GM19240 (cell line): ENCODE measurements at regions not wholly inside any gene's neighbourhood (a gene's known extent, or its start where the extent isn't known, plus 50 kb on each side); places are given as distances from the start of the nearest gene placed in this dataset.
"Not testable (repeated sequence)": the region's sequence is repeated elsewhere in the genome, so short reads cannot be mapped to it uniquely, and the experiment has no call there.

Experiments
- DNase-seq: peaks from one replicate; pipeline ENCODE4 v3.0.0; 2011; ENCODE audit warnings: low spot score; ENCODE audit not compliant: insufficient read length

DNA sequence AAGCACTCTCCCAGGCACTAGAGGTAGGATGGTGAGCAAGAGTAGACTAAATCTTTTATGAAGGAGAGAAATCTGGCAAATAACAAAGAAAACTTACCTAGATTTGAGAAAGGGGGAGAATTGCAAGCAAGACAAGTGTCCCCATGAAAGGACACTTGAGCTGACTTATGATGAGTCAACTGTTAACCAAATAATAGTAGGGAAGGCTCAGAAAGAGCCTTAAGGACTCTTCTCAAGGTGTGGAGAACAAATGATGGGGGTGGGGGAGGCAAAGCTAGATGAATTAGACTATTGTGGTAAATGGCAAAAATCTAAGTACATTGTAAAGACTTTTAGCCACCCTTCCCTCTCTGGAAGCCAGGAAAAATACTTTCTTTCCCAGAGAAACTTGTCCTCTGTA is 77.6 kb upstream of the RASA1 start:
- DNase-seq: no peak

DNA sequence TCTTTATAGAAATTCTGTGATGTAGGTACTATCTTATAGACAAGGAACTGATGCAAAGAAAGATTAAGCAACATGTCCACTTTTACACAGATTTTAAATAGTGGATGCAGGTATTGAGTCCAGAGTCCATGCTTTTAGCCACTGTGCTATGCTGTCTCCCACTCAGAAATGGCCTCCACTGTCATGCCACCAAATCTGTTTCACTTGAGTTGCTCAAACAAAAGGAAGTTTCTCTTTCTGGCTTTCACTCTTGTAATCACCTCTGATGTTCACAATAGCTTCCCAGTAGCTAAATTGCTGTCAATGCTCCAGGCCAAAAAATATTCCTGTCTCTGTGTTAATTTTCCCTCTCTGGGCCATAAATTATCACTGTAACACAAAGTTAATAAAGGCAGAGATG is 77.0 kb upstream of the RASA1 start:
- DNase-seq: no peak

DNA sequence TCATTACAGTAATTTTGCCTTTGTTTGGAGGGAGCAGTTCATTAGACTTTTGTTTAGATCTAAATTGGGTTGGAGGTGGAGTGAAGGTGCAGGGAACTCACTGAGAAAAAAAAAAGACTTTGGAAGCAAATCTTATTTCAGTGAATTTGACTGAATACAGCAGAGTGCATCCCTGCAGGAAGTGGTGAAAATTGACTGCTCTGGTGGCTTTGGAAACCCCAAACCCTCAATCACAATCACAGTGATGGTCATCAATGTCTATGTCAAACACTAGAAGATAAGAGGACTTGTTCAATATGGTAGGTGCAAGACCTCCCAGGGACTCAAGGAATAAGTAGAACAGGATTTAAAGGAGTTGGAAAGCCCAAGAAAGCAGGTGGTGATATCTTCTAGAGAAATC is 76.0 kb upstream of the RASA1 start:
- no peak for DNase-seq

DNA sequence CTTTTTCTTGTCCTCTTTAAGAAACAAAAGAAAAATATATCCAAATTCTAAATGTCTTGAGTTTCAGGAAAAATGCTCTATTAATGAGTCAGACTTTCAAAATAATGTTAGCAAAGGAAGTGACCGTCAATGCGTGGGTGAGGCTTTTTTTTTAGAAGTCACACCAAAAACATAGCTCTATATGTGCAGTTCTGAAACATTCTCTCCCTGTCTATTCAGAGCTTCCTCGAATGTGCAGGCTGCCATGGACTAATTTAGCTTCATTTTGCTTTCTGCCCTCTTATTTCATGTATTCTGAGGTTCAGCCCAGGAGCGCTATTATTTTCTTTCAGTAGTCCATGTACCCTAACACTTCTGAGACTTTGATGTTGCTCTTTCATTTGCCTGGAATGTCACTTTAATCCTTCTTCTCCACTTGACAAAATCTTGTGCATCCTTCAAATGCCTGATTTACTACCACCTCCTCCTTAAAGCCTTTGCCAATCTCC is 72.5 kb upstream of the RASA1 start:
- DNase-seq: no peak

DNA sequence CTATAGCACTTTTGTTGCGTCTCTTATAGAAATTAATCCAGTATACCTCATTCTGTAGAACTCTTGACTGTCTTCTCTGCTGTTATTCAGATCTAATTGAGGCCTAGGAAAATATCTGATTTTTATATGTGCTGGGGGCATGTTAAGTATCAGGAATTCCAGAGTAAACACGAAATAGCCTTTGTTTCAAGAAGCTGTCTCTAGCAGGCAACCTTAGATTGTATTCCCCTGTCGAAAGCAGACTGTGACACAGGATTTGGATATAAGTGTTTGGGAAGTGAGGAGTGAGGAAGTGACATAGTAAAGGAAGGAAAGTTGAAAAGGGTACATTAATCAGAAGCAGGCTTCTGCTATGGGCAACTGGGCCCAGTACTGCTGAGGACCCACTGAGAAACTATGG is 72.1 kb upstream of the RASA1 start:
- no peak for DNase-seq

DNA sequence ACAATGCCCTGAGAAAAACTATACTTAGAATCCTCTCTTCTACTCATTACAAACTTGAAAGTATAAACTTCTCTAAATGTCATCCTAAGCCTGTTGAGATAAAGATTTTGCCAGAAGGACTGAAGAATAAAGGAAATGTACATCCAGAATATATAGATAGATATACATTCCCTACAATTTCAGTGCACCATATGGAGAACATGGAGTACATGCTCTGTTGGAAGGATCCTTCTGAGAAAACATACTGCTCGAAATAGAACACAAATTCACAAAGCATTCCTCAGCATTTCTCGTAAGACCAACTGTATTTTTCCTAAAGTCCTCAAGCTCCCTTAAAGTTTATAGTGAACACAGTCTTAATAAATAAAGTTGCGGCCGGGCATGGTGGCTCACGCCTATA is 69.7 kb upstream of the RASA1 start:
- no peak for DNase-seq

DNA sequence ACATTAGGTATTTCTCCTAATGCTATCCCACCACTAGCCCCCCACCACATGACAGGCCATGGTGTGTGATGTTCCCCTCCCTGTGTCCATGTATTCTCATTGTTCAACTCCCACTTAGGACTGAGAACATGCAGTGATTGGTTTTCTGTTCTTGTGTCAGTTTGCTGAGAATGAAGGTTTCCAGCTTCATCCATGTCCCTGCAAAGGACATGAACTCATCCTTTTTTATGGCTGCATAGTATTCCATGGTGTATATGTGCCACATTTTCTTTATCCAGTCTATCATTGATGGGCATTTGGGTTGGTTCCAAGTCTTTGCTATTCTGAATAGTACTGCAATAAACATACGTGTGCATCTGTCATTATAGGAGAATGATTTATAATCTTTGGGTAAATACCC is 68.4 kb upstream of the RASA1 start:
- DNase-seq: not testable (repeated sequence)

DNA sequence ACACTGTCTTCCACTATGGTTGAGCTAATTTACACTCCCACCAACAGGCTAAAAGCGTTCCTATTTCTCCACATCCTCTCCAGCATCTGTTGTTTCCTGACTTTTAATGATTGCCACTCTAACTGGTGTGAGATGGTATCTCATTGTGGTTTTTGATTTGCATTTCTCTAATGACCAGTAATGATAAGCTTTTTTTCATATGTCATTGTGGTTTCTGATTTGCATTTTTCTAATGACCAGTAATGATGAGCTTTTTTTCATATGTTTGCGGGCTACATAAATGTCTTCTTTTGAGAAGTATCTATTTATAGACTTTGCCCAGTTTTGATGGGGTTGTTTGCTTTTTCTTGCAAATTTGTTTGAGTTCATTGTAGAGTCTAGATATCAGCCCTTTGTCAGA is 68.0 kb upstream of the RASA1 start:
- not testable (repeated sequence) for DNase-seq

DNA sequence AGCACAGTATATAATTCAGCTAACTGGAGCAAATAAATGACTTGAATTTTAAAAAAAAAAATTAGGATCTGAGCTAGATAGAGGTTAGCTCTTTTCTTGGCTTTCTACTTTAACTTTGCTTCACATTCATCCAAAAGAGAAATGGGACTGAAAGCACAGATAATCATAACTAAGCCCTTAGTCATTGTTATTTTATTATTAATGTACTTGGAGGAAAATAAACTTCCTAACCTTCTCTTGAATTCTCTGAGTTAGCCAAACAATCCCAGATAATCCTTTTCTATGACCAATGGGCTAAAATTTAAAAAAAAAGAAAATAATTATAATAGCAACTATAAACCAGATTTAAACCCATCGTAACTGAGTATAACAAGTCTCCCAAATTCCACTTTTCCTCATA is 57.6 kb upstream of the RASA1 start:
- no peak for DNase-seq

DNA sequence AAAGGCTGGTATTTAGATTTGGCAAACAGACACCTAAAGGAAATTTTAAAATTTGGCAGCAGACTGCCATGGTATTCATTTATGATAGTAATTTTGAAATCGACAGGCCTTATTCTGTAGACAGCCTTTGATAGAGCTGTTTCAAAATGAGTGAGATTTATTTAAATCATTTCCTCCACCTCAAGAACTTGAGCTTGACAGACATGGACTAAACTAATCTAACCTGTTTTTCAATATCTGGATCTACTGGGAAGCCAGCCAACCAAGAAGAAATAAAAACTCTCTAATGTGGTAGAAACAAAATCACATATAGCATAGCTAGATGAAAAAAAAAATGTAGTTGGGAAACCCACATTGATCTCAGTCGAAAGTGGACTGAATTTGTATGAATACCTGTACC is 56.9 kb upstream of the RASA1 start:
- DNase-seq: no peak

DNA sequence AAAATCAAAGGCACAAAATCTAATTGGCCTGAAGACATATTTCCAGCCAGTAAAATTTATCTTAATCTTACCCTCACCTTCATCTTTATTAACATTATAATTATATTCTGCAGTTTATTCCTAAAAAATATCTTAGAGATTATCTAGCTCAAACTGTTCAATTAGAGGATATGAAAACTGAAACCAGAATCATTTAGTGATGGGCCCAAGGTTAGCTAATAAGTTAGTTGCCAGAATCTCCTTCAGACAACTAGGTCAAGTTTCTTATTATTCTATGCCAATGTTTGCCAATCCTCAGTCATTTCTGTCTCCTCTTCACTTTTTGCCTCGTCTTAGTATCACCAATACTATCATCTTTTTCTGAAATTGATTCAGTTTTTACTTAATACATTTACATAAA is 56.0 kb upstream of the RASA1 start:
- DNase-seq: no peak

DNA sequence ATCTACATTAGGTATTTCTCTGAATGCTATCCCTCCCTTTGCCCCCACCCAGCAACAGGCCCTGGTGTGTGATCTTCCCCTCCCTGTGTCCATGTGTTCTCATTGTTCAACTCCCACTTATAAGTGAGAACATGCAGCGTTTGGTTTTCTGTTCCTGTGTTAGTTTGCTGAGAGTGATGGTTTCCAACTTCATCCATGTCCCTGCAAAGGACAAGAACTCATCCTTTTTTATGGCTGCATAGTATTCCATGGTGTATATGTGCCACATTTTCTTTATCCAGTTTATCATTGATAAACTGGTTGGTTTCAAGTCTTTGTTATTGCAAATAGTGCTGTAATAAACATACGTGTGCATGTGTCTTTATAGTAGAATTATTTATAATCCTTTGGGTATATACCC is 55.5 kb upstream of the RASA1 start:
- not testable (repeated sequence) for DNase-seq

DNA sequence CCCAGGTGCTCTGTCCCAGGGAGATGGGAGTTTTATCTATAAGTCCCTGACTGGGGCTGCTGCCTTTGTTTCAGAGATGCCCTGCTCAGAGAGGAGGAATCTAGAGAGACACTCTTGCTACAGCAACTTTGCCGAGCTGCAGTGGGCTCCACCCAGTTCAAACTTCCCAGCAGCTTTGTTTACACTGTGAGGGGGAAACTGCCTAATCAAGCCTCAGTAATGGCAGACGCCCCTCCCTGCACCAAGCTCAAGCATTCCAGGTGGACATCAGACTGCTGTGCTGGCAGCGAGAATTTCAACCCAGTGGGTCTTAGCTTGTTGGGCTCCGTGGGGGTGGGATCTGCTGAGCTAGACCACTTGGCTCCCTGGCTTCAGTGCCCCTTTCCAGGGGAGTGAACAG is 50.2 kb upstream of the RASA1 start:
- not testable (repeated sequence) for DNase-seq
